SU-DHL-6 (cell line): ENCODE measurements at regions not wholly inside any gene's neighbourhood (a gene's known extent, or its start where the extent isn't known, plus 50 kb on each side); places are given as distances from the start of the nearest gene placed in this dataset.
"Not testable (repeated sequence)": the region's sequence is repeated elsewhere in the genome, so short reads cannot be mapped to it uniquely, and the experiment has no call there.

Experiments
- EZH2phosphoT487 ChIP-seq: fragments of 200-600 bp; sonication (generic), shearing (Covaris generic); conservative IDR thresholded peaks from 2 replicates; pipeline ENCODE4 v1.6.1; 2018; ENCODE audit warnings: mild to moderate bottlenecking, antibody characterized with exemption, low read length, moderate library complexity, mixed read lengths
- TF ChIP-seq, protein P1 (sequence below): fragments of 200-600 bp; sonication (generic); IDR thresholded peaks from one replicate; pipeline ENCODE4 v1.5.1; 2017; ENCODE audit warnings: antibody characterized with exemption, mild to moderate bottlenecking, low read length, moderate library complexity; ENCODE audit not compliant: insufficient read depth, poor library complexity, severe bottlenecking

DNA sequence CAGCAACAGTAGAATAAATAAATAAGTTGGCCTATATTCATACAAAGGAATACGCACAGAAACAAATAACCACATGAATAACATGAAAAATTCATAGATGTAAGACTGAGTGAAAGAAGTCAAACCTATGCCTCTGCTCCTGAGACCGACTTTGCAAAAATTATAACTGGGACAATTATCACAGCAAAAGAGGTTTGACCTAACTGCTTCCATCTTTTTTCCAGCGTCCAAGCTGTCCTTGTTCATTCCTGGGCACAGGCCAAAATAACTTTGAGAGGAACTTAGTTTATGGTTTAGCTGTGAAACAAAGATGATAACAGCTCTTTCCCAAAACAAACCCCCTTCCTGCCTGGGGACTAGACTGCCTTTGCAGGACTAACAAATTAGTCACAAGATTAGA lies 109.6 kb upstream of the NBPF11 start:
- TF ChIP-seq, protein P1, sequence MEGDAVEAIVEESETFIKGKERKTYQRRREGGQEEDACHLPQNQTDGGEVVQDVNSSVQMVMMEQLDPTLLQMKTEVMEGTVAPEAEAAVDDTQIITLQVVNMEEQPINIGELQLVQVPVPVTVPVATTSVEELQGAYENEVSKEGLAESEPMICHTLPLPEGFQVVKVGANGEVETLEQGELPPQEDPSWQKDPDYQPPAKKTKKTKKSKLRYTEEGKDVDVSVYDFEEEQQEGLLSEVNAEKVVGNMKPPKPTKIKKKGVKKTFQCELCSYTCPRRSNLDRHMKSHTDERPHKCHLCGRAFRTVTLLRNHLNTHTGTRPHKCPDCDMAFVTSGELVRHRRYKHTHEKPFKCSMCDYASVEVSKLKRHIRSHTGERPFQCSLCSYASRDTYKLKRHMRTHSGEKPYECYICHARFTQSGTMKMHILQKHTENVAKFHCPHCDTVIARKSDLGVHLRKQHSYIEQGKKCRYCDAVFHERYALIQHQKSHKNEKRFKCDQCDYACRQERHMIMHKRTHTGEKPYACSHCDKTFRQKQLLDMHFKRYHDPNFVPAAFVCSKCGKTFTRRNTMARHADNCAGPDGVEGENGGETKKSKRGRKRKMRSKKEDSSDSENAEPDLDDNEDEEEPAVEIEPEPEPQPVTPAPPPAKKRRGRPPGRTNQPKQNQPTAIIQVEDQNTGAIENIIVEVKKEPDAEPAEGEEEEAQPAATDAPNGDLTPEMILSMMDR: not testable (repeated sequence)
- not testable (repeated sequence) for TF ChIP-seq EZH2phosphoT487
